ENCODE measurements at regions not wholly inside any gene's neighbourhood (a gene's known extent, or its start where the extent isn't known, plus 50 kb on each side); places are given as distances from the start of the nearest gene placed in this dataset.

DNA sequence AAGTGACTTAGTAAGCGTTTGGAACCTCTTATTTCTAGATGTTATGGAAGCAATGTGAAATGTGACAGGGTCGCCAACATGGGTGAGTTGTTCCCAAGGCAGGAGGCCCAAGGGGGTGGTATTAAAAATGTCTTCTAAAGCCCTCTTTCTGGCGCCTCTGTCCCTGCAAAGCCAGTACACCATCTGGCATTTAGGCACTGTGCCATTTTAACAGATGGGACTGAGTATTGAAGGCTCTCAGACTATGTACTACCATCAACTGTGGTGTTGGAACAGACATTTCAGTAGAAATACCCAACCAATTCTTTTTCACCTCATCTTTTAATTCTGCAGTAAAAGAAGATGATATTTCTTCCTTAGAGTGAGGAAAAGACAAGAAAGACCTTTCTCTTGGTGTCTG is 384.5 kb upstream of the MMADHC start:
- Histone ChIP-seq H3K36me3 (no peaks in the 10 kb centered on the region), H3K4me3 (no peak overlapping the region), H3K9ac (no peak overlapping the region), H3K4me2 (no peak overlapping the region), H3K27ac (no peak overlapping the region), H3K27me3 (no peaks in the 10 kb centered on the region), H3K9me3 (replicated peaks in 1 of 11) (no peaks in the 10 kb centered on the region), H4K20me1 (no peaks in the 10 kb centered on the region), H3K4me1 (no peaks in the 10 kb centered on the region)
- no peak for TF ChIP-seq Cebpa-rat (IDR thresholded peaks at IDR 0.05)

DNA sequence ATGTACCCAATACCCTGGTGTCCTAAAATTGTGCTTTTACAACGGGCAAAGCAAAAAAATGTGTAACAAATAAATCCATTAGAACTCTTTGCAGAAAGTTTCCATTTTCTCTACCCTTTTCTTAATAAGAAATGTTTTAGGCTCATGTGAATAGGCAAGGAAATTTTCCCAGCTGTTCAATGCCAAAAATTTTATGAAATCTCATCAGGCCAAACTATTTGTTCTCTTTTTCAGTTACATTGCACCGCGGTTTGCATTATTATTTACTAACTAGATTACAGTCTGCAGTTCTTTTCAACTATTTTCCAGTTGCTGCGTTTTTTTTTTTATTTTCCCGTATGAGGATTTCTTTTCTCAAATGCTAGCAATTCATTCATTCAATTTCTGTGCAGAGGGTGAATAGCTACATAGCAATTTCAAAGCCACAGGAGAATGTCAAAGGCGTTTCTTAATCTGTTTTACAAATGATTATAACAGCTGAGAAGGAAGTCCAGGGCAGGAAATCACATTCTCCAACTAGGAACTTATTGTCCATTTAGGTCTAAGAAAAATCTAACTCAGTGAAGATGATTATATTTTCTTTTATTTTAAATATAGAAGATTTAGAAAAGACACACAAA is 367.5 kb upstream of the MMADHC start:
- no peaks in the 10 kb centered on the region for H3K27me3 ChIP-seq
- H3K4me3 ChIP-seq = no peak overlapping the region
- H3K9ac ChIP-seq = no peak overlapping the region
- TF ChIP-seq Cebpa-rat (IDR thresholded peaks at IDR 0.05) = no peak
- H3K4me1 ChIP-seq = no peaks in the 10 kb centered on the region
- no peak overlapping the region for H3K27ac ChIP-seq
- no peaks in the 10 kb centered on the region for H4K20me1 ChIP-seq
- no peaks in the 10 kb centered on the region for H3K36me3 ChIP-seq
- peaks cover 0 to 11% (median 0%) of the 10 kb centered on the region in 11 experiments; a peak in 7 of 22 replicates for H3K9me3 ChIP-seq (replicated peaks in 1 of 11)
- no peak overlapping the region for H3K4me2 ChIP-seq

DNA sequence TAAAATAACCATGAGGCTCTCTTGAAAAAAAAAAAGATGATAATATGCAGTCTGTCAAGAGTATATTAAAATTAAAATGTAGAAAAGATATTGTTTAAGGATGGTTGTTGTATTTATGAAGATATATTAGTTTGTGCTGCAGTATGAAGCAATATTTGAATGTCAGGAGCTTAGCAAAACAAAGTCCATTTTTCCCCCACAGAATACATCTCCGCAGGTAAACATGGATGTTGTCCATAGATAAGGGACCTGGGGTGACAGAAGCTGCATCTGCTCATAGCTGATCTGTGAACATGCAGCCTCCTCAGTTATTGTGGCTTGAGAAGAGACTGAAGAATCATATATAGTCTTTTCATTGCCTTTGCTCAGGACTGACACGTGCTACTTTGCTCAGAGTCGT is 366.1 kb upstream of the MMADHC start:
- Histone ChIP-seq H3K36me3 (no peaks in the 10 kb centered on the region), H4K20me1 (no peaks in the 10 kb centered on the region), H3K9ac (no peak overlapping the region), H3K9me3 (replicated peaks in 1 of 11) (peaks cover 0 to 5% (median 0%) of the 10 kb centered on the region in 11 experiments; a peak in 1 of 22 replicates), H3K4me2 (no peak overlapping the region), H3K4me1 (no peaks in the 10 kb centered on the region), H3K4me3 (no peak overlapping the region), H3K27me3 (no peaks in the 10 kb centered on the region), H3K27ac (no peak overlapping the region)
- TF ChIP-seq Cebpa-rat (IDR thresholded peaks at IDR 0.05) = no peak

DNA sequence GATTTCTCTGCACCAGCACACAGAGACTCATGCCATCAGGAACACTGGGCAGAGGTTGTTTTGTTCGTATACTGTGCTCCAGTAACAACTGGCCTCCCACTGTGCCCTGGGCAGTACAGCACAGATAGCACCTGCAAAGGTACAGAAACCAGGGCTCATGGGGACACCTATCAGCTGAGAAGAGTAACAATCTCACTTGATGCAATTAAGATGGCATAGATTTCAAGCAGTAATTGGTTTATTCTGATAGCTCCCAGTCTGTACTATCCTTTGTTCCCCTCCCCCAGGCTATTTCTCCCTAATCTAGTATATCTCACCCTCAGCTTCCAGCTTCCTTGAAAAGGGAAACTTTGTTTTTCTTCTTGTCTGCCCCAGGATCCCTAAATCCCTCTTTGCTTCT is 343.9 kb upstream of the MMADHC start:
- H3K4me3 ChIP-seq = no peak overlapping the region
- H3K4me1 ChIP-seq = peaks cover 0 to 2% (median 0%) of the 10 kb centered on the region in 10 experiments; a peak in 2 of 20 replicates
- no peak overlapping the region for H3K9ac ChIP-seq
- H3K9me3 ChIP-seq (replicated peaks in 1 of 11) = no peaks in the 10 kb centered on the region
- H3K27me3 ChIP-seq = no peaks in the 10 kb centered on the region
- no peak for TF ChIP-seq Cebpa-rat (IDR thresholded peaks at IDR 0.05)
- H3K4me2 ChIP-seq = no peak overlapping the region
- H3K36me3 ChIP-seq = no peaks in the 10 kb centered on the region
- H4K20me1 ChIP-seq = no peaks in the 10 kb centered on the region
- no peak overlapping the region for H3K27ac ChIP-seq

DNA sequence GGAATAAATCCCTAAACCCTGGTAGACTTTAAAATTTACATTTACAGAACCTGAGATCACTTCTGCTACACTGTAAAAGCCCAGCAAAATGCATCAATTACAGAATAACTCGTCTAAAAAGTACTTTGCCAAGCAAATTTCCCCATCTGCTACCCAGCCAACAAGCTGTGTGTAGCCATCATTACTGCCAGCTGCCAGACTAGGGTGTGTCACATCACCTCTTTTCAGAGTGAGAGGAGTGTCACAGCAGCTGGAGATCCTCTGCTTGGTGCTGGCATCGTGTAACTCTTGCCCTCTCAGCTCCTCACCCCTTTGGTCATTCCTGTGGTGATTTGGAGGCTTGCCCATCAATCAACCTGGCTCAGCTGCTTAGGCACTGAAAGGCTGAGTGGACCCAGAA is 340.4 kb upstream of the MMADHC start:
- no peak overlapping the region for H3K27ac ChIP-seq
- no peaks in the 10 kb centered on the region for H3K27me3 ChIP-seq
- no peak overlapping the region for H3K9ac ChIP-seq
- no peaks in the 10 kb centered on the region for H3K9me3 ChIP-seq (replicated peaks in 1 of 11)
- H3K4me3 ChIP-seq = no peak overlapping the region
- H3K4me2 ChIP-seq = no peak overlapping the region
- H3K36me3 ChIP-seq = no peaks in the 10 kb centered on the region
- no peaks in the 10 kb centered on the region for H4K20me1 ChIP-seq
- TF ChIP-seq Cebpa-rat (IDR thresholded peaks at IDR 0.05) = no peak
- H3K4me1 ChIP-seq = peaks cover 0 to 12% (median 9%) of the 10 kb centered on the region in 10 experiments; a peak in 13 of 20 replicates

DNA sequence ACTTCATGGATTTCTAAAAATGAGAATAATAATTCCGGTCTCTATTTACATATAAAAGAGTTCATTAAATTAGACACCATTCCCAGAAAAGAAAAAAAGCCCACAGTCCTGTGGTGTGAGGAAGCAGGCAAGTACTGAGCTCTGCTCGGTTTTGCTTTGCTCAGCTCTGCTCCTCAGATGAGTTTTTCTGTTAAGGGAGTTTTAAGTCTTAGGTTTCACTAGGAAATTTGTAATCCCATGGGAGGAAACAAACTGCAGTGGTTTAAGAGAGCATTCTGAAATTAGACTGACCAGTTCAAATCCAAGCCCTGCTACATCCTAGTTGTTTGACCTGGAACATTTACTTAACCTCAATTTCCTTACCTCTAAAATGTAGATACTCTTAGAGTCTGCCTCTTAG is 338.6 kb upstream of the MMADHC start:
- Histone ChIP-seq H3K4me3 (no peak overlapping the region), H4K20me1 (no peaks in the 10 kb centered on the region), H3K36me3 (no peaks in the 10 kb centered on the region), H3K9ac (no peak overlapping the region), H3K27me3 (no peaks in the 10 kb centered on the region), H3K9me3 (replicated peaks in 1 of 11) (peaks cover 0 to 5% (median 0%) of the 10 kb centered on the region in 11 experiments; a peak in 4 of 22 replicates), H3K4me2 (peak overlapping the region in 8 of 11 experiments; percentile 4 to 72 (median 50); a peak in 13 of 22 replicates), H3K27ac (no peak overlapping the region), H3K4me1 (peaks cover 0 to 12% (median 9%) of the 10 kb centered on the region in 10 experiments; a peak in 13 of 20 replicates)
- TF ChIP-seq Cebpa-rat (IDR thresholded peaks at IDR 0.05) = no peak

DNA sequence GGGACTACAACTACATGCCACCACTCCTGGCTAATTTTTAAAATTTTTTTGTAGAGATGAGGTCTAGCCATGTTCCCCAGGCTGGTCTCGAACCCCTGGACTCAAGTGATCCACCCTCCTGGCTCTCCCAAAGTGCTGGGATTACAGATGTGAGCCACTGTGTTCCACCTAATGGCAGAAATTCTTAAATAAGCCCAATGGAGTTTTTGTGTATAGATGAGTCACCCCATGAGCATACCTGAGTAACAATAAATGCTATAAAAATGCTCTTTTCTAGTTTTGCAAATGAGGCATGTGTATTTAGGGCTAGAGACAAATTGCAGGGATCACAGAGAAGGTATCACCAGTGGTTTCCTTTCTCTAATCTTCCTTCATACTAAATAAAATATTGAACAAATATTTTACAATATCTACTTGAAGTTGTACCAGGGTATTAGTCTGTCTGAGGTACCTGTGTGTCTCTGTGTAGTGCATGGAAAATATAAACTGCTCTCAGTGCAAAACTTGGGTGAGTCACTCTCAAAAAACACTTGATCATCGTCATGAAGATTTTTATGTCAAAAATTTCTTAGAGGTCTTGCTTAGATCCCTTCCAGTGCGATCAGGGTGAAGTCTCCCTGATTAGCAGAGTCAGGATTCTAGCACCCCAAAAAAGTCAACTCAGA is 337.1 kb upstream of the MMADHC start:
- no peak for TF ChIP-seq Cebpa-rat (IDR thresholded peaks at IDR 0.05)
- peaks cover 0 to 12% (median 9%) of the 10 kb centered on the region in 10 experiments; a peak in 13 of 20 replicates for H3K4me1 ChIP-seq
- no peaks in the 10 kb centered on the region for H3K36me3 ChIP-seq
- no peak overlapping the region for H3K27ac ChIP-seq
- no peak overlapping the region for H3K4me3 ChIP-seq
- no peaks in the 10 kb centered on the region for H4K20me1 ChIP-seq
- no peak overlapping the region for H3K4me2 ChIP-seq
- no peak overlapping the region for H3K9ac ChIP-seq
- H3K9me3 ChIP-seq (replicated peaks in 1 of 11) = peaks cover 0 to 20% (median 7%) of the 10 kb centered on the region in 11 experiments; a peak in 12 of 22 replicates
- H3K27me3 ChIP-seq = no peaks in the 10 kb centered on the region

DNA sequence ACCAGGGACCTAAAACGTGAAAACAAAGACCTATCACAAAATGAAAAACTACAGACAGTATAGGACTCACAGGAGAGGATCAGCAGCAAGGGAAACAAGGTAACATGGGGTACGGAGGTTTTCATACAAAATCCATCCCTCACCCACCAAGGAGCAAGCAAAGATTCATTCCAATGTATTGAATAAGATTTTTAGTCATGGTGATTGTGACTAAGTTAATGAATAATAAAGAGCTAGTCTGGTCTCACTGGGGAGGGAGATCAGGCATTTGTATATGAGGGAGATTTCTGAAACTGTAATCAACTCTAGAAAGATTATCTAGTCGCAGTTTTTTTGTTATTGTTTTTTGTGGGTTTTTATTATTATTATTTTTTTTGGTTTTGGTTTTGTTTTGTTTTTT is 336.5 kb upstream of the MMADHC start:
- Histone ChIP-seq H4K20me1 (no peaks in the 10 kb centered on the region), H3K4me2 (no peak overlapping the region), H3K9ac (no peak overlapping the region), H3K4me3 (no peak overlapping the region), H3K4me1 (peaks cover 0 to 12% (median 9%) of the 10 kb centered on the region in 10 experiments; a peak in 13 of 20 replicates), H3K27ac (no peak overlapping the region), H3K36me3 (no peaks in the 10 kb centered on the region), H3K27me3 (no peaks in the 10 kb centered on the region), H3K9me3 (replicated peaks in 1 of 11) (peaks cover 0 to 26% (median 7%) of the 10 kb centered on the region in 11 experiments; a peak in 12 of 22 replicates)
- TF ChIP-seq Cebpa-rat (IDR thresholded peaks at IDR 0.05) = no peak

DNA sequence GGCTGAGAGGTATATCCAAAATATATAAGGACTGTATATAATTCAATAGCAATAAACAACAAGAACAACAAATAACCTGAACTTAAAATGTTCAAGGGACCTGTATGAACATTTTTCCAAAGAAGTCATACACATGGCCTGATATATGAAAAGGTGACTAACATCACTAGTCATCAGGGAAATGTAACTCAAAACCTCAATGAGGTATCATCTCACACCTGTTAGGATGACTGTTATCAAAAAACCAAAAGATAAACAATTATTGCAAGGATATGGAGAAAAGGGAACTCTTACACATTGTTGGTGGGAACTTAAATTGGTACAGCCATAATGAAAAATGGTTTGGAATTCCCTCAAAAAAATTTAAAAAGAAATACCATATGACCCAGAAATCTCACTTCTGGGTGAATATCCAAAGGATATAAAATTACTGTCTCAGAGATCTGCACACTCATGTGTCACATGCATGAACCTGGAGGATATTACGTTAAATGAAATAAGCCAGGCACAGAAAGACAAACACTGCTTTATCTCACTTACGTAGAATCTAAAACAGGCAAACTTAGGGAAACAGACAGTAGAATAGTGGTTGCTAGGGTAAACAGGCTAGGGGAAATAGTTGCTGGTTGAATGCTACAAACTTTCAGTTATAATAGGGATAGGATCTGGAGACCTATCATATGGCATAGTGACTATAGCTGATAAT is 334.5 kb upstream of the MMADHC start:
- H3K36me3 ChIP-seq = no peaks in the 10 kb centered on the region
- no peak for TF ChIP-seq Cebpa-rat (IDR thresholded peaks at IDR 0.05)
- no peaks in the 10 kb centered on the region for H4K20me1 ChIP-seq
- no peaks in the 10 kb centered on the region for H3K27me3 ChIP-seq
- no peak overlapping the region for H3K9ac ChIP-seq
- peaks cover 0 to 12% (median 9%) of the 10 kb centered on the region in 10 experiments; a peak in 14 of 20 replicates for H3K4me1 ChIP-seq
- peaks cover 0 to 30% (median 7%) of the 10 kb centered on the region in 11 experiments; a peak in 12 of 22 replicates for H3K9me3 ChIP-seq (replicated peaks in 1 of 11)
- H3K27ac ChIP-seq = no peak overlapping the region
- no peak overlapping the region for H3K4me2 ChIP-seq
- H3K4me3 ChIP-seq = no peak overlapping the region
